NT2/D1 (cell line): ENCODE measurements at regions not wholly inside any gene's neighbourhood (a gene's known extent, or its start where the extent isn't known, plus 50 kb on each side); places are given as distances from the start of the nearest gene placed in this dataset.

ENCODE experiments used
- SUZ12 ChIP-seq: IDR thresholded peaks from 2 replicates; pipeline ENCODE4 v1.6.1; 2011; ENCODE audit not compliant: insufficient read length, insufficient read depth; ENCODE audit errors: extremely low read depth
- YY1 ChIP-seq: IDR thresholded peaks from 2 replicates; pipeline ENCODE4 v1.6.1; 2011; ENCODE audit not compliant: insufficient read length, insufficient read depth

DNA sequence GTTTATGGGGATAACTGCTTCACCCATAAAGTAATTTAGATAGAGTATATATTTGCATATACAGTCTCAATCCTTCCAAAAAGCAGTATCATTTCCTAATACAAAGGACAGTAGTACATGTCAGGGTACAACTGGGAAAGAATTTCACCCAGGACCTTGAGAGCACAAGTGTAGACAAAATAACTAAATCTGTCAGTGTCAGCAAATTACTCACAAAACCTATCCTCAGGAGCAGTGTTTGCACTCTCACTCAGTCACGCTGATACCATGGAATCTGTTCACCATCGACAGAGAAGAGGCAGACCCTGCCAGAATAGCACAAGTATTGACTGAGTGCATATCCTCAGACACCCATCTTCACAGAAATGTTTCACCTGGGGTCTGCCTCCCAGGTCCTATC lies 554.7 kb upstream of the PHF14 start:
- TF ChIP-seq SUZ12: no peak
- no peak for TF ChIP-seq YY1
